Lower leg skin (tissue), 3 donors: ENCODE measurements at regions not wholly inside any gene's neighbourhood (a gene's known extent, or its start where the extent isn't known, plus 50 kb on each side); places are given as distances from the start of the nearest gene placed in this dataset.

Source experiments
- CTCF ChIP-seq, 3 donors: fragments of 450-650 bp; IDR thresholded peaks; one replicate each; pipeline ENCODE4 v1.5.1; 2016; ENCODE audit warnings: antibody characterized with exemption in 3 of 3, mild to moderate bottlenecking in 3 of 3, moderate library complexity in 2 of 3
- POLR2A ChIP-seq, 2 donors: fragments of 450-650 bp; IDR thresholded peaks; one replicate each; pipeline ENCODE4 v1.6.1; 2016 to 2017; ENCODE audit warnings: antibody characterized with exemption in 2 of 2, mild to moderate bottlenecking in 1 of 2, moderate library complexity in 1 of 2

GRCh38 chr22:49106842-49107152, 720.9 kb downstream of the BRD1 start:
- TF ChIP-seq POLR2A (IDR thresholded peaks at IDR 0.05) (no peak), CTCF (IDR thresholded peaks at IDR 0.05) (no peak)
